Immature natural killer cell (primary cell): ENCODE measurements at regions not wholly inside any gene's neighbourhood (a gene's known extent, or its start where the extent isn't known, plus 50 kb on each side); places are given as distances from the start of the nearest gene placed in this dataset.
"Not testable (repeated sequence)": the region's sequence is repeated elsewhere in the genome, so short reads cannot be mapped to it uniquely, and the experiment has no call there.

Source experiments
- DNase-seq, 3 donors: peaks; one replicate each; pipeline ENCODE4 v3.0.0; 2022; ENCODE audit warnings: mixed read lengths in 1 of 3
- H3K27ac Mint-ChIP-seq, 6 donors: one replicate each; pipeline ENCODE4 v1.8.0; 2020; ENCODE audit warnings: mixed read lengths in 6 of 6, mild to moderate bottlenecking in 5 of 6, inconsistent platforms in 4 of 6, moderate library complexity in 3 of 6
- H3K27me3 Mint-ChIP-seq, 3 donors: one replicate each; pipeline ENCODE4 v1.8.0; 2020 to 2021; ENCODE audit warnings: low read depth in 3 of 3, mild to moderate bottlenecking in 3 of 3, mixed read lengths in 3 of 3, moderate library complexity in 3 of 3, inconsistent platforms in 1 of 3
- H3K36me3 Mint-ChIP-seq, 3 donors: one replicate each; pipeline ENCODE4 v1.8.0; 2020; ENCODE audit warnings: mixed read lengths in 3 of 3, inconsistent platforms in 2 of 3, mild to moderate bottlenecking in 2 of 3
- H3K4me1 Mint-ChIP-seq, 2 donors: one replicate each; pipeline ENCODE4 v1.8.0; 2020; ENCODE audit warnings: inconsistent platforms in 2 of 2, mild to moderate bottlenecking in 2 of 2, mixed read lengths in 2 of 2, moderate library complexity in 1 of 2
- H3K4me3 Mint-ChIP-seq, 5 donors: one replicate each; pipeline ENCODE4 v1.8.0; 2020; ENCODE audit warnings: mild to moderate bottlenecking in 5 of 5, mixed read lengths in 5 of 5, inconsistent platforms in 3 of 5, moderate library complexity in 3 of 5
- H3K9me3 Mint-ChIP-seq, 6 donors: one replicate each; pipeline ENCODE4 v1.8.0; 2020; ENCODE audit warnings: mild to moderate bottlenecking in 6 of 6, mixed read lengths in 6 of 6, inconsistent platforms in 4 of 6, moderate library complexity in 3 of 6

DNA sequence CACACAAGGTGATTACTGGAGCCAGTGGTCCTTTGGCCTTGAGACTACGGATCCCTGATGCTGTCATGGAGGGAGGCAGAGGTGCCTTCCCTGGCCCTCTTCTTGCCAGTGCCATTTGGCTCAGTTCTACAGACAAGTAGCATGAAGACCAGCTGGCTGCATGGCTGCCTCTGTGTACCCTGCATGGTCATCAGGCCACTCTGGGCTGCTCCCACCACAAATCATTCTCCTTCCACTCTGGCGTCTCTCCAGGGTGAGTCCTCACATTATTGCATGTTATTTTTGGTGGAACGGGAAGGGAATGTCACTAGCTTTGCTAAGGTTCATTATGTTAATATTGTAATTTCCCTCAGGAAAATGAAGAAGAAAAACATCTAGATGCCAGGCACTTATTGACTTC, 229.8 kb downstream of the VAPA start:
- H3K36me3 Mint-ChIP-seq = no peaks in the 10 kb centered on the region
- peaks cover 0 to 5% (median 4%) of the 10 kb centered on the region in 3 donors for H3K27me3 Mint-ChIP-seq
- H3K9me3 Mint-ChIP-seq = no peaks in the 10 kb centered on the region
- no peak overlapping the region for H3K4me3 Mint-ChIP-seq
- no peaks in the 10 kb centered on the region for H3K4me1 Mint-ChIP-seq
- H3K27ac Mint-ChIP-seq = no peak overlapping the region
- DNase-seq = no peak

DNA sequence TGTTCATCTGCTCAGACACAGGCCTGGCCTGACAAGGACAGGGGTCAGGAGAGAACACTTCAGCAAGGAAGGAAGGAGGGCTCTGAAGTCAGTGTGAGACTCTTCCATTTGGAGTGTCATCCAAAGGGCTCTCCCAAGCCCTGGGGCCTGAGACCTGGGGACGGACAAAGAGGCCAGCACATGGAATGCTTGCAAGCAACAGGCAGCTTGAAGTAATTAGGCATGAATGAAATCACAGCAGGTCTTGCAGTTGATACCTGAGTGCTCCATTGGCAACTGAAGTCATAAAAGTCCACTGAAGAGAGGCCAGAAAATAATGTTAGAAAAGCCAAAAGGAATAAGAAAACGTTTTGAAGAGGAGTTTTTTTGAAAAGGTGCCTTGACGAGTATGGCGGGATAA, 231.7 kb downstream of the VAPA start:
- H3K4me3 Mint-ChIP-seq = no peak overlapping the region
- no peak overlapping the region for H3K27ac Mint-ChIP-seq
- no peaks in the 10 kb centered on the region for H3K4me1 Mint-ChIP-seq
- peaks cover 0 to 8% (median 4%) of the 10 kb centered on the region in 3 donors for H3K27me3 Mint-ChIP-seq
- DNase-seq = no peak
- no peaks in the 10 kb centered on the region for H3K36me3 Mint-ChIP-seq
- H3K9me3 Mint-ChIP-seq = no peaks in the 10 kb centered on the region

DNA sequence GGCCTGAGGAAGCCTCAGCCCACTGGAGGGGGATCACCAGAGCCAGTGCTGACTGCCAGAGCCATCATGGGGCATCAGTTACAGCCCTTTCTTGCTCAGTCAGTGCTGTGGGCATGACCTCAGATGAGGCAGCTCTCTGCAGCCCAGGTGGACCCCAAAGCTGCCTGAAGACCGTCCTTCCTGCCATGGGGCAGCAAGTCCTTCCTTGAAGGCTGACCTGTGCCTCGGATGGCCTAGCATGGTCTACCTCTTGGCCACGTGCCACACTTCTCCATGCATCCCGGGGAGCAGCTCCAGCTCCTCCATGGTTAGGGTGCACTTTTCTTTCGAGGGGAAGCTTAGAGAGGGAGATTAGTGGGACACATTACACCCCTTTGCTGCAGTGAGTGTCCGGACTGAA, 233.4 kb downstream of the VAPA start:
- Mint-ChIP-seq H3K4me3 (no peak overlapping the region), H3K27me3 (peaks cover 0 to 8% (median 4%) of the 10 kb centered on the region in 3 donors), H3K27ac (no peak overlapping the region), H3K4me1 (no peaks in the 10 kb centered on the region), H3K36me3 (no peaks in the 10 kb centered on the region), H3K9me3 (no peaks in the 10 kb centered on the region)
- DNase-seq = no peak

DNA sequence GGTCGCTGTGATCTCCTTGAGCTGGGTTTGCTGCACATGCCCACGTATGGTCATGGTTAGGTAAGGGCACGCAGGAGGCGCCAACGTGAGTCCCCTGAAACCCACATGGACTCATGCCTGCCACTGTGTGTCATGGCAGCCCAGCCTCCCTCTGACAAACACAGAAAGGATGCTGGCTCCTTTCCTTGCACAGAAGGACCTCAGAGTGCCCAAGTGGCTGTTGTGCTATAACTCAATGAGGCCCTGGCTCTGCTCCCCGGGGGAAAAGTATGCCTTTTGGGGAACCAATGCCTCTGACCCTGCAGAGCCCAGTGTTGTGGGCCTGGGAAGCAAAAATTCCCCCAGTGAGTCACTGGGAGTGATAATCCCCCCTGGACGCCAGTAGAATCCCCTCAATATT, 233.9 kb downstream of the VAPA start:
- no peak overlapping the region for H3K4me3 Mint-ChIP-seq
- no peaks in the 10 kb centered on the region for H3K9me3 Mint-ChIP-seq
- no peaks in the 10 kb centered on the region for H3K4me1 Mint-ChIP-seq
- no peaks in the 10 kb centered on the region for H3K36me3 Mint-ChIP-seq
- no peak for DNase-seq
- H3K27me3 Mint-ChIP-seq = peaks cover 0 to 7% (median 2%) of the 10 kb centered on the region in 3 donors
- no peak overlapping the region for H3K27ac Mint-ChIP-seq

DNA sequence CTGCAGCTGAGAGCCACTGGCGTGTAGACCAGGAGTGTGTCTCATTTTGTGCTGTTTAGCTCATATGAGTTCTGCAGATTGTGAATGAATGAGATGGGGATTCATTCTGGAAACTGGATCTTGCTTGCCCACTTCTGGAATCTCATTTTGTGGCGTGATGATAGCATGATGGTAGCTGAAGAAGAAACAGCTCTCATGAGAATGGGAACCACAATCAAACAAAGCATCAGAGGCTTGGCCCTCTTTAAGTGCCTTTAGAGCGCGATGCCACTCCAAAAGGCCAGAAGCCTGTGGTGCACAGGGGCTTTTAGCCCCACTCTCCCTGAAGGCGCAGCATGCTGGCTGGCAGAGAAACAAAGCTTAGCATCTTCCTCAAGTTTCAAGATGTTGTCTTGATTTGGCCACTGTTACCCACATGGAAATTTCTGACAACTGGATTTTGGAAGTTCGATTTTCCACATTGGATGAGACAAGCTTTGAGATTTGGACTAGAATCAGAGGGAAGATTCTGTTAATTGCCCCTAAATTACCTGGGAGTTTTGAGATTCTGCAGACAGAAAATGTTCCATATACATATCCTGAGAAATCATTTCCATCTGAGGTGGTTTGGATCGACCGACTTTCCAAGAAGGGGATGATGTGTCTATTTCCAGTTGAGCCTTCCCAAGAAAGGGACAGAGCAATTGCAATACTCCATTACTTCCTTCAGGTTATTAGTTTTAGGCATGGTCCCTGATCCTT, 234.5 kb downstream of the VAPA start:
- no peak for DNase-seq
- no peaks in the 10 kb centered on the region for H3K4me1 Mint-ChIP-seq

DNA sequence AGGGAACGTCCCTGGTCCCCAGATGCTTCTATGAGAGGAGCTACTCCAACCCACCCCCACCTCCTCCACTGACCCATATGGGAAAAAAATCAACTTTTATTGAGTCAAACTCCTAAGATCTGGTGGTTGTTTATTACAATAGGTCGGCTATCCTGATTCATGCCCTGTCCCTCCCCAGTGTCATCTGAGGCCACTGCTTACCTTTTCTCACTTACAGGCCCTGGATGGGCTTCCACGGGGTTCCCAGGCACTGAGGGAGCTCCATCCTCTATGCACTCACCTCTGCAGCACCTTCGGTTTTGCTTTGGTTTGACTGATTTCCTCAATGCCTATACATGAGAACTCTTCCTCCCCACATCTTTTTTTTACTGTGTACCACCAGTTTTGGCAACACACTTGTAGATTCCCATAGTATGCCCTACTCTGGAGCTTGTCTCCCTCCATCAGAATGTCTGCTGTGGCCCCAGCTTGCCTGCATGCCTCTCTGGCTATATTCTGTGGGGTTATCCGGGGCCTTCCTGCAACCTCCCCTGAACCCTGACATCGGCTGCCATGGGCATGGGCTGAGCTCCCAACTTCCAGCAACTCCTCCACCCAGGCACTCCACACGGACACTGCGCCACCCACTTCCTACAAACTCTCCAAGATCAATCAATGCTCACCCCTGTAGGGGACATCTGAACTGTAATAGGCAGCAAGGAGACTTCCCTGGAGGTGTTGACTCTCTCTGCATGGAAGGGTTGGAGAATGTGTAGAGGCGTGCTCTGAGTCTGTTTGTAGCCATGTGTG, 236.1 kb downstream of the VAPA start:
- Mint-ChIP-seq H3K27ac (no peak overlapping the region), H3K9me3 (peaks cover 0 to 2% (median 0%) of the 10 kb centered on the region in 6 donors), H3K4me1 (no peaks in the 10 kb centered on the region), H3K27me3 (peaks cover 0 to 4% (median 4%) of the 10 kb centered on the region in 3 donors), H3K4me3 (no peak overlapping the region), H3K36me3 (no peaks in the 10 kb centered on the region)
- DNase-seq = no peak

More for the DNA sequence above, 234.5 kb downstream of the VAPA start:
- no peaks in the 10 kb centered on the region for H3K36me3 Mint-ChIP-seq
- no peaks in the 10 kb centered on the region for H3K9me3 Mint-ChIP-seq
- no peak overlapping the region for H3K4me3 Mint-ChIP-seq
- no peak overlapping the region for H3K27ac Mint-ChIP-seq
- H3K27me3 Mint-ChIP-seq = peaks cover 0 to 4% (median 0%) of the 10 kb centered on the region in 3 donors

DNA sequence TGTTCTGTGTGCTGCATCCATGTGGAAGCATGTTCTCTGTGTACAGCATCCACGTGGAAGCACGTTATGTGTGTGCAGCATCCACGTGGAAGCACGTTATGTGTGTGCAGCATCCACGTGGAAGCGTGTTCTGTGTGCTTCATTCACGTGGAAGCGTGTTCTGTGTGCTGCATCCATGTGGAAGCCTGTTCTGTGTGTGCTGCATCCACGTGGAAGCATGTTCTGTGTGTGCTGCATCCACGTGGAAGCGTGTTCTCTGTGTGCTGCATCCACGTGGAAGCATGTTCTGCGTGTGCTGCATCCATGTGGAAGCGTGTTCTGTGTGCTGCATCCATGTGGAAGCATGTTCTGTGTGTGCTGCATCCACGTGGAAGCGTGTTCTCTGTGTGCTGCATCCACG, 236.8 kb downstream of the VAPA start:
- not testable (repeated sequence) for H3K4me1 Mint-ChIP-seq, DNase-seq, H3K36me3 Mint-ChIP-seq, H3K9me3 Mint-ChIP-seq, H3K27ac Mint-ChIP-seq, H3K4me3 Mint-ChIP-seq, H3K27me3 Mint-ChIP-seq

DNA sequence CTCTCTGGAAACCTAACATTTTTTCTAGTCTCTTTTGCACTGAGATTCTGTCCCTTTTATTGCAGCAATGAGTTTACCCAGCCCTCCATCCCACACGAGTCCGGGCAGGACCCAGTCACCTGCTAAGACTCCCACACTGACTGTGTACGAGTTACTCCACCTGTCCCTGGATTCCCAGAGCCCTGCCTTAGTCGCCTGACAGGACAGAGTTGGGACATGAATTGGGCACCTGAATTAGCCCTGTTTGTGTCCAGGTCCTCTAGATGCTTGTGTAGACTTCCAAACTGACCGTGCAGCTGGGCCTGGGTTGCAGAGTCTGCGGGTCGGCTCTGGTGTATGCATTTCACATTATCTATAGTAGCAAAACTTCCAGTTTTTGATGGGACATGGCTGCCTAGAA, 238.7 kb downstream of the VAPA start:
- Mint-ChIP-seq H3K36me3 (no peaks in the 10 kb centered on the region), H3K4me1 (no peaks in the 10 kb centered on the region), H3K9me3 (peaks cover 0 to 2% (median 0%) of the 10 kb centered on the region in 6 donors), H3K27me3 (peaks cover 0 to 4% (median 4%) of the 10 kb centered on the region in 3 donors), H3K27ac (no peak overlapping the region), H3K4me3 (no peak overlapping the region)
- no peak for DNase-seq

DNA sequence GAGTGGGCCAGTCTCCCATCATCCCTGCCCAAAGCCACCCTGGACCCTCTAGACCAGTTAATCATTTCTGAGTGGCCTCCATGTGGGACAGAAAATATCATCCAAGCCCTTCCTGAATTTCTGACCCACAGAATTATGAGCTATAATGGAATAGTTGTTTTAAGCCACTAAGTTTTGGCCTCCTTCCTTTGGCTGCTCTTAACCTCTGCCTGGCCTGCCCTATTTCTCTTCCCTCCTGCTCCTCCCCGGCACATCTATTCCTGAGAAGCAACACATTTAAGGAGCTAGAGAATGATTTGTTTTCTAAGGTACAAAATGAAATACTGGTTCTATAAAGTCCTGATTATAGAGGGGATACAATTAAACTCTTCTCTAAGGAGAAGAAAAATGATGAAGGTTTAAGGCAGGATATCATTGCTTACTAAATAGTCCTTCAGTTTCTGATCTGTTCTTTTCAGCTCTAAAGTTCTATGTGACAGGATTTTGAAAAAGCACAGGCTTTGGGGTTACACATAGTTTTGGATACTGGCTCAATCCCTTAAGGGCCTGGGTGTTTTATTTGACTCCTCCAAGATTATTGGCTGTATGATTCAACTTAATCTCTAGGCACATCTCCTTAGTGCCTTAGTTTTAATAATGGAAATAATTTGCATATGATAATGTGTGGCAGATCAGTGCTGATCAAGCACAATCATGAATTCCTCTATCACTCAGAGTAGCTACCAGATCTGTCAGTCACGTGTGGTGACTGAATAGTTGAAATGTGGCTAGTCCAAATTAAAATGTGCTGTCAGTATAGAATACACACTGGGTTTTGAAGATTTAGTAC, 240.3 kb downstream of the VAPA start:
- peaks cover 0 to 4% (median 4%) of the 10 kb centered on the region in 3 donors for H3K27me3 Mint-ChIP-seq
- no peaks in the 10 kb centered on the region for H3K36me3 Mint-ChIP-seq
- H3K4me3 Mint-ChIP-seq = no peak overlapping the region
- no peak overlapping the region for H3K27ac Mint-ChIP-seq
- no peak for DNase-seq
- H3K9me3 Mint-ChIP-seq = peaks cover 0 to 2% (median 0%) of the 10 kb centered on the region in 6 donors
- H3K4me1 Mint-ChIP-seq = no peaks in the 10 kb centered on the region

DNA sequence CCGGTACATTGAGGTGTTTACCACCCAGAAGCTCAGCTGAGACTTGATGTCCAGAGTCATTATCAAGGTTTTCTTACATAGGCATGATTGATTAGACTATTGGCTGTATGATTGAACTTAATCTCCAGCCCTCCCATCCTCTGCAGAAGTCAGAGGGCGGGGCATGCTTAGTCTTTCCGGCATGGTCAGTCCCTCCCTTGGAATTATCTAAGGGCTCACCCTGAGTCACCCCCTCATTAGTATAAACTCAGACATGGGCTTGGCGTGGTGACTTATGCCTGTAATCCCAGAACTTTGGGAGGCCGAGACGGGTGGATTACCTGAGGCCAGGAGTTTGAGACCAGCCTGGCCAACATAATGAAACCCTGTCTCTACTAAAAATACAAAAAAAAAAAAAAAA, 243.9 kb downstream of the VAPA start:
- Mint-ChIP-seq H3K4me3 (no peak overlapping the region), H3K27ac (no peak overlapping the region), H3K4me1 (no peaks in the 10 kb centered on the region), H3K9me3 (peaks cover 0 to 2% (median 0%) of the 10 kb centered on the region in 6 donors), H3K36me3 (no peaks in the 10 kb centered on the region), H3K27me3 (peaks cover 0 to 4% (median 0%) of the 10 kb centered on the region in 3 donors)
- DNase-seq = no peak

DNA sequence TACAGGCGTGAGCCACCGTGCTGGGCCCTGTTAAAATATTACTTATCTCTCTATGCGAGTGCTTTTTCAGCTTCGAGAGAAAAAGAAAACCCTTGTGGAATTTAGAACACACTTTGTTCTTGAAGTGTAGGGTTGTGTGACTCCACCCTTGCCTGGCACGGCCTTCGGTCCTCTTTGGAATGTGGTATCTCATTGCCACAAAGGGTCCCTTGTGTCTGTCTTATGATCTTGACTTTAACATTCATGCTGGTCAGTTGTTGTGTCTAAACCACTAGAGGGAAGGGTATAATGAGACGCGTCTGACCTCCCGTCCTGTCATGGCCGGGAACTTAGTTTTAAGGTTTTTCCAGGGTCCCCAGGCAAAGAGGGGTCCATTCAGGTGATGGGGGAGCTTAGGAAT, 246.4 kb downstream of the VAPA start:
- H3K27me3 Mint-ChIP-seq = no peaks in the 10 kb centered on the region
- no peak overlapping the region for H3K4me3 Mint-ChIP-seq
- H3K4me1 Mint-ChIP-seq = no peaks in the 10 kb centered on the region
- H3K27ac Mint-ChIP-seq = no peak overlapping the region
- H3K36me3 Mint-ChIP-seq = no peaks in the 10 kb centered on the region
- DNase-seq = no peak
- no peaks in the 10 kb centered on the region for H3K9me3 Mint-ChIP-seq

DNA sequence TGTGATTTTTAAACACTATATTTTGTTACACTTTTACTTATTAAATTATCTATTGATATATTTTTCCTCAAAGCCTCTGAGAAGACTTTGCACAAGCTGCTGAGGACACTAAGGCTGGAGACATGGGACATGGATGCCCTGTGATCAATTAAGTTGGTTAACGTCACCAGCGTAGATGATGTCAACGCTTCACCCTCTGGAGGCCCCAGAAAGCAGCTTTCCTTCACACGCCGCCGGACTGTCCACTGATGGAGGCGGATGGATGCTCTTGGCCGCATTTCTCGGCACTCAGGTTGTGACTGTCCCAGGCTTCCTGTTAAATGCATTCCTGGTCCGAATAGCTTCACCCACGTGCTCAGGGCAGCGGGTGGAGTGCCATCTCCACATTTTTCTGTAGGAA, 247.5 kb downstream of the VAPA start:
- Mint-ChIP-seq H3K4me3 (no peak overlapping the region), H3K9me3 (no peaks in the 10 kb centered on the region), H3K27me3 (peaks cover 0 to 1% (median 0%) of the 10 kb centered on the region in 3 donors), H3K4me1 (no peaks in the 10 kb centered on the region), H3K27ac (no peak overlapping the region), H3K36me3 (no peaks in the 10 kb centered on the region)
- no peak for DNase-seq

DNA sequence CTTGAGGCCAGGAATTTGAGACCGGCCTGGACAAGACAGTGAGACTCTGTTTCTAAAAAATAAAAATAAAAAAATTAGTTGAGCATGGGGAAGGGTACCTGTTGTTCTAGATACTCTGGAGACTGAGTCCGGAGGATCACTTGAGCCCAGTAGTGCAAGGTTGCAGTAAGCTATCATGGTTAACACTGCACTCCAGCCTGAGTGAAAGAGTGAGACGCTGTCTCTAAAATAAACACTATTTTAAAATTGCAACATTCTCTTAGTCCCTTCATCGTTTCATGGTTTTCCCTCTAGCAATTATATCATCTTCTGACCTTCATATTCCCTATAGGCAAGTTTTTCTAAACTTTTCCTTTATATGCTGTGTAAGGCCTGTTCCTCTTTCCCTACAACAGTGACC, 248.5 kb downstream of the VAPA start:
- no peaks in the 10 kb centered on the region for H3K4me1 Mint-ChIP-seq
- H3K36me3 Mint-ChIP-seq = no peaks in the 10 kb centered on the region
- H3K27me3 Mint-ChIP-seq = peaks cover 0 to 2% (median 1%) of the 10 kb centered on the region in 3 donors
- DNase-seq = no peak
- H3K9me3 Mint-ChIP-seq = no peaks in the 10 kb centered on the region
- H3K4me3 Mint-ChIP-seq = no peak overlapping the region
- no peak overlapping the region for H3K27ac Mint-ChIP-seq
